GM19238 (cell line): ENCODE measurements at regions not wholly inside any gene's neighbourhood (a gene's known extent, or its start where the extent isn't known, plus 50 kb on each side); places are given as distances from the start of the nearest gene placed in this dataset.

Experiments used
- DNase-seq: peaks from one replicate; pipeline ENCODE4 v3.0.0; 2011; ENCODE audit warnings: low spot score; ENCODE audit not compliant: insufficient read length

GRCh38 chr18:37762076-37762621 is 196.6 kb upstream of the CELF4 start:
- no peak for DNase-seq

- DNase-seq, result no peak
Measured at GRCh38 chr18:37754141-37754540, 188.5 kb upstream of the CELF4 start.

GRCh38 chr18:37742436-37742835 is 176.8 kb upstream of the CELF4 start:
- DNase-seq, result no peak

GRCh38 chr18:37741032-37741623 is 175.5 kb upstream of the CELF4 start:
- DNase-seq, result no peak

GRCh38 chr18:37734406-37734805 is 168.8 kb upstream of the CELF4 start:
- DNase-seq, result no peak

- no peak for DNase-seq
Measured at GRCh38 chr18:37729716-37730115, 164.1 kb upstream of the CELF4 start.

- DNase-seq, result no peak
Measured at GRCh38 chr18:37724206-37724605, 158.6 kb upstream of the CELF4 start.

- DNase-seq, result no peak
Measured at GRCh38 chr18:37721544-37722522, 156.2 kb upstream of the CELF4 start.

GRCh38 chr18:37720663-37721062 is 155.1 kb upstream of the CELF4 start:
- no peak for DNase-seq

- DNase-seq, result no peak
Measured at GRCh38 chr18:37717656-37718055, 152.1 kb upstream of the CELF4 start.

GRCh38 chr18:37717098-37717497 is 151.5 kb upstream of the CELF4 start:
- no peak for DNase-seq

GRCh38 chr18:37716106-37716735 is 150.6 kb upstream of the CELF4 start:
- DNase-seq, result no peak

- no peak for DNase-seq
Measured at GRCh38 chr18:37714691-37715090, 149.1 kb upstream of the CELF4 start.

- DNase-seq, result no peak
Measured at GRCh38 chr18:37712776-37713175, 147.2 kb upstream of the CELF4 start.

- DNase-seq, result no peak
Measured at GRCh38 chr18:37711766-37712505, 146.3 kb upstream of the CELF4 start.

- DNase-seq, result no peak
Measured at GRCh38 chr18:37710726-37711125, 145.1 kb upstream of the CELF4 start.

- DNase-seq, result no peak
Measured at GRCh38 chr18:37709740-37710139, 144.1 kb upstream of the CELF4 start.

- no peak for DNase-seq
Measured at GRCh38 chr18:37705016-37705415, 139.4 kb upstream of the CELF4 start.

- no peak for DNase-seq
Measured at GRCh38 chr18:37702841-37703240, 137.2 kb upstream of the CELF4 start.

GRCh38 chr18:37701967-37702366 is 136.4 kb upstream of the CELF4 start:
- DNase-seq, result no peak

- no peak for DNase-seq
Measured at GRCh38 chr18:37698508-37699040, 133.0 kb upstream of the CELF4 start.
